HFFc6 (cell line): ENCODE measurements at regions not wholly inside any gene's neighbourhood (a gene's known extent, or its start where the extent isn't known, plus 50 kb on each side); places are given as distances from the start of the nearest gene placed in this dataset.

Source experiments
- DNase-seq: peaks from one replicate; pipeline ENCODE4 v3.0.0-alpha.2; 2018
- H3K27ac Mint-ChIP-seq: 2 replicates; pipeline ENCODE4 v1.8.0; 2020; ENCODE audit warnings: mild to moderate bottlenecking, mixed read lengths
- H3K27me3 Mint-ChIP-seq: 2 replicates; pipeline ENCODE4 v1.8.0; 2021; ENCODE audit warnings: mild to moderate bottlenecking, moderate library complexity, mixed read lengths; ENCODE audit not compliant: insufficient read depth
- H3K36me3 Mint-ChIP-seq: 2 replicates; pipeline ENCODE4 v1.8.0; 2021; ENCODE audit warnings: low read depth, mixed read lengths
- H3K4me1 Mint-ChIP-seq: 2 replicates; pipeline ENCODE4 v1.8.0; 2020; ENCODE audit warnings: low read depth, mixed read lengths
- H3K4me3 Mint-ChIP-seq: 2 replicates; pipeline ENCODE4 v1.8.0; 2020; ENCODE audit warnings: mild to moderate bottlenecking, moderate library complexity, mixed read lengths
- H3K9me3 Mint-ChIP-seq: 2 replicates; pipeline ENCODE4 v1.8.0; 2020; ENCODE audit warnings: mild to moderate bottlenecking, mixed read lengths
- CTCF ChIP-seq: fragments of 200-600 bp; sonication (generic); IDR thresholded peaks from 2 replicates; pipeline ENCODE4 v1.5.0; 2021; ENCODE audit warnings: antibody characterized with exemption, mild to moderate bottlenecking

DNA sequence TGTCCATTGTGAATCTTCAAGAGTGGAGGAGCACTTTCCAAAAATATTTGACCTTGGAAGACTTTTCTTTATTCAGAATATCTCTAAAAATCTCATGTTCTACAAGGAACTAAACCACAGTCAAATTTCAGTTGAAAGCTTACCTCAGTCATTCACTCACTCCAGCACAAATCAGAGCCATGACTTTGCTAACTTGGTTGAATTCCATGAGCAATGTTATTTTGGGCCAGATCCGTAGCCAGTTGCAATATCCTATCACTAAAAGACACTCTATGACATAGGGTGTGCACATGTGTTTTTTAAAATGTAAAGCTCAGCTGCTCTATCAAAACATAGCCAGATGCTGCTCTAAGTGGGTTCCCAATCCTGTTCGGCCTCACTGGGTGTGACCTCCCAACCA, 156.1 kb upstream of the ANKRD55 start:
- no peaks in the 10 kb centered on the region for H3K9me3 Mint-ChIP-seq
- no peaks in the 10 kb centered on the region for H3K4me1 Mint-ChIP-seq
- TF ChIP-seq CTCF = no peak
- no peak overlapping the region for H3K27ac Mint-ChIP-seq
- no peaks in the 10 kb centered on the region for H3K36me3 Mint-ChIP-seq
- H3K4me3 Mint-ChIP-seq = no peak overlapping the region
- no peak for DNase-seq
- peaks cover 4% of the 10 kb centered on the region; the same call in 1 of the 2 replicates for H3K27me3 Mint-ChIP-seq

GRCh38 chr5:56388229-56388985, 155.3 kb upstream of the ANKRD55 start:
- Mint-ChIP-seq H3K36me3 (no peaks in the 10 kb centered on the region), H3K27ac (no peak overlapping the region), H3K9me3 (no peaks in the 10 kb centered on the region), H3K4me1 (no peaks in the 10 kb centered on the region), H3K27me3 (peaks cover 7% of the 10 kb centered on the region; the same call in 1 of the 2 replicates), H3K4me3 (no peak overlapping the region)
- no peak for DNase-seq
- no peak for TF ChIP-seq CTCF

DNA sequence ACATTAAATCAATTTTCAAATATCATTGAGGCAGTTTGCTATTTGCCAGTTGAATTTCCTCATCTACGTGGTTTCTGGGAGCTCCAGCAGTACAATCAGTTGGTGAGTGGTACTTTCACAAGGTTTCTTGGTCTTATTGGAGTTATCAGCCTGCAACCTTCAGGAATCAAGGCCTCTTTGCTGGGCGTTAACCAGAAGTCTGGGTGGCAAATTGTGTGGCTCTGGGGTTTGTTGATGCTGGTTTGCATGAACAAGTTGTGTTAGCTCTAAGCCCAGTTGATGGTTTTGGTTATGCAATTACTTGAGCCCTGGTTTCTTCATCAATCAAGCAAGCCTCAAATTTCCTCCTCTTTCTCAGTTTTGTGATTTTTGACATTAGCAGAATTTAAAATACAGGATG, 152.9 kb upstream of the ANKRD55 start:
- no peak for DNase-seq
- Mint-ChIP-seq H3K27me3 (peaks cover 12% of the 10 kb centered on the region), H3K36me3 (no peaks in the 10 kb centered on the region), H3K4me3 (no peak overlapping the region), H3K27ac (no peak overlapping the region), H3K4me1 (no peaks in the 10 kb centered on the region), H3K9me3 (no peaks in the 10 kb centered on the region)
- no peak for TF ChIP-seq CTCF

DNA sequence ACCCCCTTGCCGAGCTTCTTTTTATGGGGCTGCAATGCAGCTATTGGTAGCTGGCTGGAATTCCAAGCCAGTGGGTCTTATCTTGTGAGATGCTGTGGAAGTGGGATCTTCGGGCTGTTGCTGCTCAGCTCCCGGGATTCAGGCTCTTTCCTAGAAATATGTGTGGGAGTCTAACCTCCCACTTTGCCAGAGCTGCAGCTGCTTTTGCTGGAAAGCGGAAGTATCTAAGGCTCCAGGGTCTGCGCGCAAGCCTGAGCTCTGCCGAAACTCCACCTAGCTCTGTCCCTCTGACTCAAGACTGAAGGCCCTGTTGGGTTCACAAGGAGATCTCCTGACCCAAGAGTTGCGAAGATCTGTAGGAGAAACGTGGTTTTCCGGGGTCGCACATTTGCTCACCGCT, 151.1 kb upstream of the ANKRD55 start:
- no peak overlapping the region for H3K27ac Mint-ChIP-seq
- no peak overlapping the region for H3K4me3 Mint-ChIP-seq
- no peak for TF ChIP-seq CTCF
- H3K27me3 Mint-ChIP-seq = peaks cover 16% of the 10 kb centered on the region
- DNase-seq = no peak
- no peaks in the 10 kb centered on the region for H3K4me1 Mint-ChIP-seq
- H3K36me3 Mint-ChIP-seq = no peaks in the 10 kb centered on the region
- no peaks in the 10 kb centered on the region for H3K9me3 Mint-ChIP-seq

- H3K36me3 Mint-ChIP-seq = no peaks in the 10 kb centered on the region
- H3K27me3 Mint-ChIP-seq = peaks cover 16% of the 10 kb centered on the region
- no peak for TF ChIP-seq CTCF
- no peaks in the 10 kb centered on the region for H3K4me1 Mint-ChIP-seq
- H3K4me3 Mint-ChIP-seq = no peak overlapping the region
- H3K27ac Mint-ChIP-seq = no peak overlapping the region
- H3K9me3 Mint-ChIP-seq = no peaks in the 10 kb centered on the region
- no peak for DNase-seq
Observed at GRCh38 chr5:56383761-56384160, 150.6 kb upstream of the ANKRD55 start.

- Mint-ChIP-seq H3K27me3 (peaks cover 16% of the 10 kb centered on the region), H3K27ac (no peak overlapping the region), H3K36me3 (no peaks in the 10 kb centered on the region), H3K9me3 (no peaks in the 10 kb centered on the region), H3K4me1 (no peaks in the 10 kb centered on the region), H3K4me3 (no peak overlapping the region)
- TF ChIP-seq CTCF = no peak
- DNase-seq = no peak
Observed at GRCh38 chr5:56382896-56383295, 149.8 kb upstream of the ANKRD55 start.
